ENCODE measurements at regions not wholly inside any gene's neighbourhood (a gene's known extent, or its start where the extent isn't known, plus 50 kb on each side); places are given as distances from the start of the nearest gene placed in this dataset.
A peak's percentile ranks its signal among the peaks of the same experiment; 100 is the strongest.
"Not testable (repeated sequence)": the region's sequence is repeated elsewhere in the genome, so short reads cannot be mapped to it uniquely, and the experiment has no call there.

DNA sequence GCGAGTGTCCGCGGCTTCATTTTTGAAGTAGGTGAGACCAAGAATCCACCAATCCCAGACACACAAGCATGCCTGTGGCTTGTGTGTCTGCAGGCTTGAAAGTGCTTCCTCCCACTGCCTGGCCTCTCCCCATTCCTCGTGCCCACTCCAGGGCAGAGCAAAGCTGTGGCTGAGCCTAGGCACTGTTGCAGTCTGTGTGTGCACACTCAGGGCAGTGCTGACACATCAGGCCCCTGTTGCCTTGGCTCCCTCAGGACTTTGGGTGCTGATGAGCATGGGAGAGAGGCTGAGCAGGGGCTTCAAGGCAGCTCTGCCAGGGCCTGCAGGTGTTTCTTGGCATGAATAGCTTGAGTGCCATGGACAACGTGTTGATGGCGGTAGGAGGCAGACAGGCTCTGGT lies 776.7 kb downstream of the CDH11 start:
- DNase-seq: no peak

DNA sequence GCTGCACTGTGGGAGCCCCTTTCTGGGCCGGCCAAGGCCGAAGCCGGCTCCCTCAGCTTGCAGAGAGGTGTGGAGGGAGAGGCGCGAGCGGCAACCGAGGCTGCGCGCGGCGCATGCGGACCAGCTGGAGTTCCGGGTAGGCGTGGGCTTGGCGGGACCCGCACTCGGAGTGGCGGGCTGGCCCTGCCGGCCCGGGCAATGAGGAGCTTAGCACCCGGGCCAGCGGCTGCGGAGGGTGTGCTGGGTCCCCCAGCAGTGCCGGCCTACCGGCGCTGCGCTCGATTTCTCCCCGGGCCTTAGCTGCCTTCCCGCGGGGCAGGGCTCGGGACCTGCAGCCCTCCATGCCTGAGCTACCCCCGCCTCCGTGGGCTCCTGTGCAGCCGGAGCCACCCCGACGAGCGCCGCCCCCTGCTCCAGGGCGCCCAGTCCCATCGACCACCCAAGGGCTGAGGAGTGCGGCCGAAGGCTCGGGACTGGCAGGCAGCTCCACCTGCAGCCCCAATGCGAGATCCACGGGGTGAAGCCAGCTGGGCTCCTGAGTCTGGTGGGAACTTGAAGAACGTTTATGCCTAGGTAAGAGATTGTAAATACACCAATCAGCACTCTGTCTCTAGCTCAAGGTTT lies 777.9 kb downstream of the CDH11 start:
- not testable (repeated sequence) for DNase-seq

DNA sequence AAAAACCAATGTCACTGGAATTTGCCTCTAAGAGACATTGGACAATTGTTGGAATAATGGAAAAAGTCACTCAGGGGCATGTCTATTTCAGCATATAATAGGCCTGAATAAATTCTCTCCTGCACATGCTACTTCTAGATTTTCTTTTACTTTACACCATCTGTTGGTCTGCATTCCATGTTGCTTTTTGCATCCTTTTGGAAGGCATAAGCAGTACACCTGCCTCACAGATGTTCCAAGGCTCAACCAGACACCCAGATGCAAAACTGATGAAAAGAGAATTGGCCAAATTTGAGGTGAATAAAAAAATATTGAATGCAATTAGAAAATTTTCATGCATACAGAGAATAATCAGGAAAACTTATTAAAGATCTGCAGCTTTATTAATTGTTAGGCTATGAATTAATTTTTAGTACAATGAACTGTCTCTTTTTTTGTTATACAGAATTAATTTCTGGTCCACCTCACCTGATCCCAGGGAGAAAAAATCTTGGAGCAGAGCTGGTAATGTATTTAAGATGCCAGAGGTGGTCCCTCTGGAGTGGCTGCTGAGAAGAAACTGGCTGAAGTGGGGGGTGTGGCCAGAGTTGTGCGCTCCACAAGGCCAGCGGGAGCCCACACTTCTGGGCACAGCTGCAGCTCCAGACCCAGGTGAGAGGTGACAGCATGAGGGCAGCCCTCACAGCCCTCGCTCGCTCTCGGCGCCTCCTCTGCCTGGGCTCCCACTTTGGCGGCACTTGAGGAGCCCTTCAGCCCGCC lies 778.6 kb downstream of the CDH11 start:
- DNase-seq: no peak

DNA sequence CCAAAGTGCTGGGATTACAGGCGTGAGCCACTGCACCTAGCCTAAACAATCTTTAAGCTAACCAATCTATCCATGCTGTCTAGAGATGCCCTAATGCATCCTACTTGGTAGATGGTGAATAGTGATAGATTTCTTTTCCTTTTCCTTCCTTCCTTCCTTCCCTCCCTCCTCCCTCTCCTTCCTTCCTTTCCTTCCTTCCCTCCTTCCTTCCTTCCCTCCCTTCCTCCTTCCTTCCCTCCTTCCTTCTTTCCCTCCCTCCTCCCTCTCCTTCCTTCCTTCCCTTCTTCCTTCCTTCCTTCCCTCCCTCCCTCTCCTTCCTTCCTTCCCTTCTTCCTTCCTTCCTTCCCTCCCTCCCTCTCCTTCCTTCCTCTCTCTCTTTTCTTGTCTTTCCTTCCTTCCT lies 780.5 kb downstream of the CDH11 start:
- not testable (repeated sequence) for DNase-seq

DNA sequence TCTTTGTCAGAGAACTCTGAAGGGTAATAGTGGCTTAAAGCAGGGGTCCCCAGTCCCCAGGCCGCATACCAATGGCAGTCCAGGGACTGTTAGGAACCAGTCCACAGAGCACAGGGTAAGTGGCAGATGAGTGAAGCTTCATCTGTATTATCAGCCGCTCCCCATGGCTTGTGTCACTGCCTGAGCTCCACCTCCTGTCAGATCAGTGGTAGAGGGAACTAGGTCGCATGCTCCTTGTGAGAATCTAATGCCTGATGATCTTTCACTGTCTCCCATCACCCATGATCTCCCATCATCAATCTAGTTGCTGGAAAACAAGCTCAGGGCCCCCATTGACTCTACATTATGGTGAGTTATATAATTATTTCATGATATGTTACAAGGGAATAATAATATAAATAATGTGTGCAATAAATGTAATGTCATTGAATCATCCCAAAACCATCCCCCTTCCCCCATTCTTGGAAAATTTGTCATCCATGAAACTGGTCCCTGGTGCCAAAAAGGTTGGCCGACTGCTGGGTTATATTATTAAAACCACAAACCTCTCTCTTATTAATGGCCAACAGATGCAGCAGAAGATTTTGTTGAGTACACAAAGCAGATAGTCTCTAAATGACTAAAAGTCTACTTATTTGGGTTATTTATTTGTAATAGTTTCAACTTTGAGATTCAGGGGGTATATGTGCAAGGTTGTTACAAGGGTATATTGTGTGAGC lies 782.7 kb downstream of the CDH11 start:
- no peak for DNase-seq

DNA sequence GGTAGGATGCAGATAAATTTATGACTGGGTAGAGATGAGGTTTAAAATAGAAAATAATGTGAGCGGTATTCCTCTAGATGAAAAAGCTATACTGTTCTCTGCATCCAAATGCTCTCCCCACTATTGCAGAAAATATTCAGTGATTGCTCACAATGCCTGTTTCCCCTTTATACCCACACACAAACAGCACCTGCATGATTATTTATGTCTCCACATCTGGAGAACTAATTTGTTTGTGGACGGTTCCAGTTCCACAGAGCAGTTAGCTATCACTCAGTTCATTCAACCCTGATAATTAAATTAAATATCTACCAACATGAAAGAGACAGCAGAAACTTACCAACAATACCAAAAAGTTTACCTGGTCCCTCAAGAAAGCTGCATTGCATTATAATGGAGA lies 800.0 kb downstream of the CDH11 start:
- DNase-seq: no peak

DNA sequence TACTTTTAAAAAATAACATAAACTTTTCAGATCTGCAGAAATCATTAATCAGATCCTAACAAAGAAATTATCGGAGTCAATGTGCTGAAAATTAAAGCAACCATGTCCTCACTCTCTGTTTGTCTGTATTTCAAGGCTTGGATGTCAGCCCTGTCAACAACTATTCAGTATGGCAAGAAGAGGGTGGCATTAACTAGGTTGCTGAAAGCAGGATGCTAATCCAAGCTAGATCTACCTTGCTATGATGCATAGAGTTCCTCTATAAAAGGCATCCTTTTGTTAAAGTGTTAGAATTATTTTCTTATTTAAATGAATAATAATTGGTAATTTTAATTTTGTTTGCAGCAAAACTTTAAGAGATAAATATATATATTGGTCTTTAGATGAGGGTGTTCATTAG lies 800.8 kb downstream of the CDH11 start:
- no peak for DNase-seq

DNA sequence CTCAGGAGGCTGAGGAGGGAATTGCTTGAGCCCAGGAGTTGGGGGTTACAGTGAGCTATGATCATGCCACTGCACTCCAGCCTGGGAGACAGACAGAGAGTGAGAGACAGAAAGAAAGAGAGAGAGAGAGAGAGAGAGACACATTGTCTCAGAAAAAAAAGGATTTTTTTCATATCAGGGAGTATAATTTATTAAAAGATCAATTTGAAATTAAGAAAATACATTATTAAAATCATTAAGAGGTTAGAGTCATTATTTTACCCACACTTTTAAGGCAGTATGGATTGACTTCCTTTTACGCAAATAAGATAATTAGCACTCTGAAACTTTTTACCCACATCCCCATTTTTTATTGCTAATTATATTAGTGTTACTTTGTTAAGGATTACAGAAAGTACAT lies 804.3 kb downstream of the CDH11 start:
- no peak for DNase-seq

DNA sequence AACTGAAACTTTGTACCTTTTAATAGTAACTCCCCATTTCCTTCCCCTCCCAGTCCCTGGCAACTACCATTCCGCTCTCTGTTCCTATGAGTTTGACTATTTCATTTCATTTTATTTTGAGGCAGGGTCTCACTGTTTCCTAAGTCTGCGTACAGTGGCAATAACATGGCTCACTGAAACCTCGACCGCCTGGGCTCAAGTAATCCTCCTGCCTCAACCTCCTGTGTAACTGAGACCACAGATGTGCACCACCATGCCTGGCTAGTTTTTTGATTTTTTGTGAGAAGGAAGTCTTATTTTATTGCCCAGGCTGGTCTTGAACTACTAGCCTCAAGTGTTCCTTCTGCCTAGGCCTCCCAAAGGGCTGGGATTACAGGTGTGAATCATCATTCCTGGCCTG lies 808.1 kb downstream of the CDH11 start:
- DNase-seq: no peak

DNA sequence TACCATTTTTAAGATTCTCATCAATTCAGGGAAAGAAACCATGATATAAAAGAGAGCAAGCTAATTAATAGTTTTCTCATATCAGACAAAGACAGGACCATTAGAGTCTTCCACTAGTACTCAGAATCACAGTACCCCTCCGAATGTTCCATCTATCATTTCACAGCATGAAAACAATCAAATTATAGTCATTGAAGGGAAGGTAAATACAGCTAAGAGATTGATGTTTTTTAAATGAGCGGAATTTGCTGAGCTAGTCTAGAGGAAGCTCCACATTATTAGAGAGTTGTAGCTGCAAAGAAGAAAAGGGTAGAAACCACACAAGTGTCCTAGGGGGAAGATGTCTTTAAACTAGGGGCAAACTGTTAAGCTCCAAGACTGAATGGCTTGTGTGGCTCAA lies 808.9 kb downstream of the CDH11 start:
- no peak for DNase-seq

DNA sequence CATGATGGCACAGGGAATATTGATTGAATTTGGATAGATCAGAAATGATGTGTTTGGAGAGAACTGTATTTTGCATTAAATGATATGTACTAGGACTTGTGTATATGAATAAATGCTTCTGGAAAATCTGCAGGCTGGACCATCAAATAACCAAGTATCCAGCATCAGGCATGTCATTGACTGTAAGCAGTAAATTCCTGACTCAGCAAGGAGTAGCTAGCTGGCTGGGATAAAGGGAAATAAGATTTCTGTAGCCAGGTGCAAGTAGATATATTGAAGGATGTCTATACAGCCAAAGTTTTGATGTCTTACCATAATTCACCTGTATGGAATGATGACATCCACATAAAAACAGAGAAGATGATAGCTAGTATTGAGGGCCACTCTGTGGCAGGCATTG lies 809.6 kb downstream of the CDH11 start:
- DNase-seq: no peak

DNA sequence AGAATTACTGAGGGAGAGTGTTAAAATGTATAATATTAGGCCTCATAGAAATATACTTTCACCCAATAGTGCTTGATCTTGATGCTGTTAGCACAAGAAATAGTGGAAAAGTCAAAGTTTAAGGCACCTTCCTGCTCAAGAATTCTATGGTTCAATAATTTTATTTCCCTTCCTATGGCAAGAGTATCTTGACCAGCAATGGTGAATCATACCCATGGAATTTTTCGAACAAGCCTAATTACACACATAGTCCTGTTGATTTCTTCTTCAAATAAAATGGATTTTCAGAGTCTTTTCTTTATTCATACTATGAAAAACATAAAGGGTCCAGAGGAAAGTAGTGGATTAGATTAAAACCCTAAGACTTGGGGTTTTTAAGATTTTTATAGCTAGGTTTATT lies 810.6 kb downstream of the CDH11 start:
- DNase-seq: no peak

DNA sequence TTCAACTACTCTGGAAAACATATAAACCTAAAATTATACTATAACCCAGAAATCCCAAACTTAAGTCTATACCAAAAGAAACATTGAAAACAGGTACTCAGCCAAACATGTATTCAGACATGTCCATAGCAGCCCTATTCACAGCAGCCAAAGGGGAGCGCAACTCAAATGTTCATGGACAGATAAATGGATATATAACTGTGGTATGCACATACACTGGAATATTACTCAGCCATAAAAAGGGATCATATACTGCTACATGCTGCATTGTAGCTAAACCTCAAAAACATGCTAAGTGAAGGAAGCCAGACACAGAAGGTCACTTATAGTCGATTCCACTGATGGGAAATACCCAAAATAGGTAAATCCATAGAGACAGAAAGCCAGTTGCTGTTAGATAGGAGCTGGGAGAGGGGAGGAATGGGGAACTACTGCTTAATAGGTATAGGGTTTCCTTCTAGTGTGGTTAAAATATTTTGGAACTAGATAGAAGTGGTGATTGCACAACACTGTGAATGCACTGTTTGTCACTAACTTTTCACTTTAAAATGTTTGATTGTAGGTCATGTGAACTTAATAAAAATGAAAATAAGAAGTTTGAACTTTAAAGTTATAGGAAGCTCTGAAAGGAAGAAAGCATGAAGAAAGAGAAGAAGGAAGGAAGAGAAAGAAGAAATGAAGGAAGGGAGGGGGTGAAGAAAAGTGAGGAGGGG lies 812.3 kb downstream of the CDH11 start:
- no peak for DNase-seq

DNA sequence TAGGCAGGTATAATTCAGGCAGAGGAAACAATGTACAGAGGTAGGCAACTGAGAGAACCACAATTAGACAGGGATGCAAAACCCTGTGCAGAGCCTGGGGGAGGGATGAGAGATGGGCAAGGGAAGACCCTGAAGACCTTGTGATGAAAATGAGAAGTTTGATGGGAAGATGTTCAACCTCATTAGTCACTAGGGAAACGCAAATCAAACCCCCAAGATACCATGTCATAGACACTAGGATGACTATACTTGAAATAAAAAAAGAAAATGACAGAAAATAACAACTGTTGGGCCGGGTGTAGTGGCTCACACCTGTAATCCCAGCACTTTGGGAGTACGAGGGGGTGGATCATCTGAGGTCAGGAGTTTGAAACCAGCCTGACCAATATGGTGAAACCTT lies 813.1 kb downstream of the CDH11 start:
- no peak for DNase-seq

DNA sequence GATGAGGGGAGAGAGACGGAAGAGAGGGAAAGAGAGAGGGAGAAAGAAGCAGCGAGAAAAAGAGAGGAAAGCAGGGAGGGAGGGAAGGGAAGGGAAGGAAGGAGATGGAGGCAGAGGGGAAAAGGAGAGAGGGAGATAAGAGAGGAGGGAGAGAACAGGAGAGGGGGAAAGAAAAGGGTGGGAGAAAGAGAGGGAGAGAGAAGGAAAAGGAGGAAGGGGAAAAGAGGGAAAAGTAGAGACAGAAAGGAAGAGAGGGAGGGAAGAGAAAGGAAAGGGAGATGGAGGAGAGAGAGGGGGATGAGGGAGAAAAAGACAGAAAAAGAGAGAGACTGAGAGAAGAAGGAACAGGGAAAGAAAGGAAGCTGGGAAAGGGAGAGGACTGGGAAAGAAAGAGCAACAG lies 814.4 kb downstream of the CDH11 start:
- no peak for DNase-seq

DNA sequence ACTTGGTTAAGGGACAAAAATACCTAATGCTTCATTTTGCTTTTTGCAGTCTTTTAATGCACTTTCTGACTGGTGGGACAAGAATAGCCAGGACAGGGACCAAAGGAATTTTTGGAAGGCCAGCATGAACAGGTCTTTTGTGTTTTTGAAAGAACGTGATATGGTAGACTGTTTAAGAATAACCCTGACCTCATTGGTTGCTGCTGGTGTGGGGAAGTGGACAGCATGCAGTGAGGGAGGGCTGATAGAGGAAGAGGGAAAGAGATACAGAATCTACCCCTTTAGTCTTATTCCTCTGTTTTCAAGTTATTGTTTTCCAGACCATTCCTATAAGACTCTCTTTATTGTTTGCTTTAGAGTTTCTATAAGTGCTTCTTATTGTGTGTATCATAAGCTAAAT lies 816.2 kb downstream of the CDH11 start:
- no peak for DNase-seq

DNA sequence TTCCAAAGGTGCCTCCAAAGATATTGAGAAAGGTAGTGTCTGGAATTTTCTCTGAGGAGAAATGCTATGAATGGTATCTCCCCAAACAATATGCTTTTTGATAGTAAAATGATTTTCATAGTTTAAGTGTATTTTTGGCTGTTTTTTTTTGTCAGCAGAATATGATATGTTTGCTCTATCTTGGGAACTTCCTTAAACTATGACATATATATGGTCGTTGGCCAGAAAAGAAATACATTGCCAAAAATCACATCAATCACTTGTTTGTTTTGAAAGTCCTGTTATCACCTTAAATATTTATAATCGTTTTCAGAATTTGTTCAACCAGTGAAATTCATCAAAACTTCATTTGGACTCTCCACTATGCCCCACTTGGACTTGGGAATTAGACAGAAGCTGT lies 816.9 kb downstream of the CDH11 start:
- DNase-seq: no peak

DNA sequence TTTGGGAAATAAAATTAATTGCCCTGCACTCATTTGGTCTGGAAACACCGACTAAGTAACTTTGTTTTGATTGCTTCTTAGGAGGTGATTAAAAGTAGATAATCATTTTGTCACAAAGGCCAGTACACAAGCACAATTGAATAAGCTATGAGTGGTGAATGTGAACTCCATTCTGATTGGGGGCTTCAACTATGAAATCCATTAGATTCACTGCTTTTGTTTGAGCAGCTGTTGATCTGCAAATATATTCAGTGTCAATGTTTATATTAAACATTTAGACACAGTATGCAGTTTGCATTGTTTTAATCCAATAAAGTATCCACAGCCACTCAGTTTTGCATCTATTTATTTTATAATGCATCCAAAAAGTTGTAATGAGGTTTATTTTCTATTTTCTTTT lies 817.5 kb downstream of the CDH11 start:
- peak; percentile 67 for DNase-seq

DNA sequence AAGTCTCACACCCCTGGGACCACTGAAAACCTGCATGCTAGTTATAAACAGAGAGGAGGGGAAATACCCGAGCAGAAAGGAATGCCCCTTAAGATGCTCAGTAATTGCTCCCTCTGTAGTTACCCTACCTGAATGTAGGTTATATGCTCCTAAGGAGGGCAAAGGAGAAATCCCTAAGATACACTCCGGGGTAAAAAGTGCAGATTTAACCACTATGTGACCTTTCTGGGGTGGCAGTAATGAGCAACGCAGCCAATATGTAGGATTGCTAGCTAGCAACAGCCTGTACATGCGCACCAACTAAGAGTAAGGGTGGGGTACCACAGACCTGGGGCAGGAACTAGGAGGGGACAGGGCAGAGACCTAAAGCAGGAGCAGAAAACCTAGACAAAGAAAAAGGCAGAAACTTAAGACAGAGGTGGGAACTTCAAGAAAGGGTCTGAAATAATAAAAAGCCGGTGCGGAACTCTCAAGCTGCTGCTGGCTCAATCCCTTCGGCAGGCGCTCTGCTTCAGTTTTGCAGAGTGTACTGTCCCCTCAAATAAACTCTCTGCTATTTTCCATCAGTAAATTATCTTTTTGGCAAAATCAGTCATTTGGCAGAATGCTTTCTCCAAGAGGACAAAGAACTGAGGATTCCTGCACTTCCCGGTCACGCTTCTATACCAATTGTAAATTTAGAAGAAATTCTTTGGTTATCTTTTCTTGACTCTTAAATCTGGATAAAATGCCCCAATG lies 823.8 kb downstream of the CDH11 start:
- DNase-seq: no peak

DNA sequence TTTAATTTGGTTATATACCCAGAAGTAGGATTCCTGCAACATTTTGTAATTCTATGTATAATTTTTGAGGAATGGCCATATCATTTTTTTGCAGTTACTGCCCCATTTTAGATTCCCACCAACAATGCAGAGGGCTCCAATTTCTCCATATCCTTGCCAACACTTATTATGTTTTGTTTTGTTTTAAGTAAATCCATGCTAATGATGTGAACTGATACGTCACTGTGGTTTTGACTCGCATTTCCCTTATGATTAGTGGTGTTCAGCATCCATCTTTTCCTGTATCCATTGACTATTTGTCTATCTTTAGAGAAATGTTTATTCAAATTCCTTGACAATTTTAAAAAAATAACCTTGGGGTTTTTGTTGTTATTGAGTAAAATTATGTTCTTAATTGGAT lies 826.4 kb downstream of the CDH11 start:
- no peak for DNase-seq

DNA sequence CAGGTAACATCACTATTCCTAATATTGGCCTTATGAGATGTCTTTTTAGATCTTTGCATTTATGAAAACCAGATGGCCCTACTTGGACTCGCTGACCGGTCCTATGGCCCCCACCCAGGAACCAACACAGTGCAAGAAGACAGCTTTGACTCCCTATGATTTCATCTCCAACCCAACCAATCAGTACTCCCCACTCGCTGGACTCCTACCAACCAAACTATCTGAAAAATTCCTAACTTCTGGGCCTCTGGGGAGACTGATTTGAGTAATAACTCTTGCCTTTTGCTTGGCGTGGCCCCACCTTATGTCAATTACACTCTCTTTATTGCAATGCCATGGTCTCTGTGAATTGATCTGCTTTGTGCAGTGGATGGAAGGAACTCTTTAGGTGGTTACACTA lies 828.9 kb downstream of the CDH11 start:
- DNase-seq: no peak

DNA sequence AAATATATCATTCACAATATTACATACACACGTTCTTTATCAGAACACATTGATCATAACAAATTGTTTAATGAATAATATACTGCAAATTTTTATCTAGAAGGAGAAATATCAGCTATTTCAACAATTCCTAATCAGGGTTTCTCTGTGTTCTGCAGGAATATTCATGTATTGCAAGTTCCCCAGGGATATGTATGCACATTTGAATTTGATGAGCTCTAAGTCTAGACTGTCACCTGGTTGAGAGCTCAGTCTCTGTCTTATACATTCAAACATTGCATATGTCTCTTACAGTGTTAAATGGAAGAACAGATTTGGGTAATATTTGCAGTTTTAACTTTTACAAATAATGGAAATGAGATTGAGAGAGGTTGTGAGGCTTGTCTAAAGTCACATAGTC lies 829.7 kb downstream of the CDH11 start:
- no peak for DNase-seq

DNA sequence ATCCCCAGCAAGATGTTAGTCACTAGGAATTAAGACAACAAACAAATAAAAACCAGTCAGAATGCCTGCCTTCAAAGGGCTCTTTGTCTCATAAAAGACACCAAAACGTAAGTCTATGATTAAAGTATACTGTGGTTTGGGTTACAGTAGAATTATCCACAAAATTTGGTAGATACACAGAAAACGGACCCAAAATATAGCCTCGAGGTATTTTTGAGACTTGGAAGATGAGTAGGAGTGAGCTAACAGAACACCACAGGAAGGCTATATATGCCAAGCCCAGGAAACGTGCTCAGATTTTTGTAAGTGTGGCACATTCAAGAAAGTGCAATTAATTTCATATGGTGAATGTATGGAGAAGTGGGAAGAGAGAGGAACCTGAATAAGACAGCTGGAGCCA lies 831.4 kb downstream of the CDH11 start:
- no peak for DNase-seq

All from SHP77 treated with DMSO at 0.1 percent for 48 hours (cell line).